NB4 (cell line): ENCODE measurements at regions not wholly inside any gene's neighbourhood (a gene's known extent, or its start where the extent isn't known, plus 50 kb on each side); places are given as distances from the start of the nearest gene placed in this dataset.
"Not testable (repeated sequence)": the region's sequence is repeated elsewhere in the genome, so short reads cannot be mapped to it uniquely, and the experiment has no call there.

Experiments used
- DNase-seq: peaks from one replicate; pipeline ENCODE4 v3.0.0; 2010; ENCODE audit warnings: low read depth
- H3K4me3 ChIP-seq: one replicate; pipeline ENCODE4 v1.5.1; 2011; ENCODE audit warnings: mild to moderate bottlenecking, low read depth, low read length, moderate library complexity
- MYC ChIP-seq: IDR thresholded peaks from 2 replicates; pipeline ENCODE4 v1.6.1; 2011; ENCODE audit warnings: low read depth, low read length
- POLR2A ChIP-seq: IDR thresholded peaks from 2 replicates; pipeline ENCODE4 v1.6.1; 2011; ENCODE audit warnings: mild to moderate bottlenecking; ENCODE audit not compliant: insufficient read length; ENCODE audit errors: extremely low read depth
- TF ChIP-seq, protein P1 (sequence below): IDR thresholded peaks from 2 replicates; pipeline ENCODE4 v1.6.1; 2011; ENCODE audit warnings: low read depth, low read length
- TF ChIP-seq, protein P2 (sequence below): IDR thresholded peaks from one replicate; pipeline ENCODE4 v1.5.1; 2012; ENCODE audit warnings: low read depth, low read length

- no peak for DNase-seq
- no peak overlapping the region for H3K4me3 ChIP-seq
- TF ChIP-seq, protein P1, sequence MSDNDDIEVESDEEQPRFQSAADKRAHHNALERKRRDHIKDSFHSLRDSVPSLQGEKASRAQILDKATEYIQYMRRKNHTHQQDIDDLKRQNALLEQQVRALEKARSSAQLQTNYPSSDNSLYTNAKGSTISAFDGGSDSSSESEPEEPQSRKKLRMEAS = no peak
- TF ChIP-seq POLR2A = no peak
- TF ChIP-seq, protein P2, sequence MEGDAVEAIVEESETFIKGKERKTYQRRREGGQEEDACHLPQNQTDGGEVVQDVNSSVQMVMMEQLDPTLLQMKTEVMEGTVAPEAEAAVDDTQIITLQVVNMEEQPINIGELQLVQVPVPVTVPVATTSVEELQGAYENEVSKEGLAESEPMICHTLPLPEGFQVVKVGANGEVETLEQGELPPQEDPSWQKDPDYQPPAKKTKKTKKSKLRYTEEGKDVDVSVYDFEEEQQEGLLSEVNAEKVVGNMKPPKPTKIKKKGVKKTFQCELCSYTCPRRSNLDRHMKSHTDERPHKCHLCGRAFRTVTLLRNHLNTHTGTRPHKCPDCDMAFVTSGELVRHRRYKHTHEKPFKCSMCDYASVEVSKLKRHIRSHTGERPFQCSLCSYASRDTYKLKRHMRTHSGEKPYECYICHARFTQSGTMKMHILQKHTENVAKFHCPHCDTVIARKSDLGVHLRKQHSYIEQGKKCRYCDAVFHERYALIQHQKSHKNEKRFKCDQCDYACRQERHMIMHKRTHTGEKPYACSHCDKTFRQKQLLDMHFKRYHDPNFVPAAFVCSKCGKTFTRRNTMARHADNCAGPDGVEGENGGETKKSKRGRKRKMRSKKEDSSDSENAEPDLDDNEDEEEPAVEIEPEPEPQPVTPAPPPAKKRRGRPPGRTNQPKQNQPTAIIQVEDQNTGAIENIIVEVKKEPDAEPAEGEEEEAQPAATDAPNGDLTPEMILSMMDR = no peak
- TF ChIP-seq MYC = no peak
Observed at GRCh38 chr12:66823857-66824570, 145.1 kb upstream of the GRIP1 start.

- DNase-seq, H3K4me3 ChIP-seq: not testable (repeated sequence)
Observed at GRCh38 chr12:66825921-66826320, 147.0 kb upstream of the GRIP1 start.

DNA sequence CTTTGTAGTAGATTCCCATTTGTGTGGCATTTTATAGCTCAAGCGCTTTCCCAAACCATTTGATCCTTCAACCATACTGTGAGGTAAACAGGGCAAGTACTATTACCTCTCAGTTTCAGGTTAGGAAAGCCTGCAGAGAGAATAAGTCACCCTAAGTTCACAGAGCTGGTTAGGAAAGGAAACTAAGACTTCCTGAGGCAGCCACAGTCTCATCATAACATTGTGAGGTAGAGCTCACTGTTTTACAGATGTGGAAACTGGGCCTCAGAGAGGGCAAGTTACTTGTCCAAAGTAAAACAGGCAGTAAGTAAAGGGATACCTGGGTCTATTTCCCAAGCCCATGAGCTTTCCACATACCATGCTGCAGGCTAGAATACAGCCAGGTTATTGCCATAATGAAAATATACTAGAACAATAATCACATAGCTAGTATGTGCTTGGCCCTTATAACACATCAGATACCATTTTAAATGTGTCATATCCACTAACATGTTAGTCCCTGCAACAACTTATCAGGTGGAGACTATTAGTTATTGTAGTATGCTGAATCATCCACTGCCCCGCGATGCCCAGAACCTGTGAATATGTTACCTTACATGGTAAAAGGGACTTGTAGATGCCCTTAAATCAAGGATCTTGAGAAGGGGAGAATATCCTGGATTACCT, 150.9 kb upstream of the GRIP1 start:
- no peak overlapping the region for H3K4me3 ChIP-seq
- TF ChIP-seq, protein P2 = no peak
- TF ChIP-seq, protein P1 = no peak
- DNase-seq = no peak

DNA sequence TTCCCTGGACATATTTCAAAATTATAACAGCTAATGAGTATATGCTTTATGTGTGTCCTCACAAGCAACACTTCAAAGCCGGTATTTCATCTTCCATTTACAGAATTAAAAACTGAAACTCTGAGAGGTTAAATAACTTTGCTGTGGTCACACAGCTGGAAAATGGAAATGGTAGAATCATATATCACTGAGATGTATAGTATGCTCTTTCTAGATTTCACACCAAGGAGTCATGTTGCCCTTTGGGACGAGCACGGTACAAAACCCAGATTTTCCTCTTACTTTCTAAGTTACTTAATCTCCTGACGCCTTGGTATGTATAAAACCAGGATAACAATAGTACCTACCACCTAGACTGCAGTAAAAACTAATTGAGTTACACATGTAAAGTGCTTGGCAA, 152.6 kb upstream of the GRIP1 start:
- H3K4me3 ChIP-seq = no peak overlapping the region

GRCh38 chr12:66832997-66833396, 154.1 kb upstream of the GRIP1 start:
- no peak for DNase-seq
- TF ChIP-seq MYC = no peak
- TF ChIP-seq POLR2A = no peak
- TF ChIP-seq, protein P2 = no peak
- TF ChIP-seq, protein P1 = no peak
- H3K4me3 ChIP-seq = no peak overlapping the region

More for the DNA sequence above, 152.6 kb upstream of the GRIP1 start:
- no peak for DNase-seq
- TF ChIP-seq MYC (no peak), POLR2A (no peak)
- TF ChIP-seq, protein P1 = no peak
- TF ChIP-seq, protein P2 = no peak

DNA sequence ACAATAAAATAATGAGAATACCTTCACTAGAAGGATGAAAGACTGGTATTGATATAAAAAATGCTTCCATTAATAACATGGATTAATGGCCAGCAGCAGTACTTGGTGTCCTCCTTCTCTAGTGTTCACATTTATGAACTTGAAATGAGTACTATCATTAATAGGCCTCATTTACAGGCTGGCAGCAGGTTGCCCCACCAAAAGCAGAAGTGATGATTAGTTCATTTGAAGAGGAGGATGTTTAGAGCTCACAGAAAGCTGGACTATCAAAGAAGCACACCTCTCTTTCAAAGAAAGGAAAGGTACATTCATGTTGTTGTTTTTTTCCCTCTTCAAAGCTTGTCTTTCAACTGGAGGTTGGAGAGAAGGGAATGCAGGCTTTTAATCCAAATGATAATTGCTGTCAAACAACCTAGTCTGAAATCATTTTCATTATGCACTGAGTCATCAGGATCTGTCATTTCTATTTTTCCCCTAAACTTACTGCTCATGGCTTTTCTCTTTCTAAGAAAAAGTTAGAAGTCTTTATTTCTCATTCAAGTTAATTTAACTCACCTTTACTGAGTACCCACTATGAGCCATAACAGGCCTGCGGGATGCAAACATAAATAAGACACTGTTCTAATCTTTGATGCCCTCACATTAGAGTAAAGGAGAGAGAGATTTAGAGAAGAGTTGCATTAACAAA, 157.9 kb upstream of the GRIP1 start:
- TF ChIP-seq MYC (no peak), POLR2A (no peak)
- TF ChIP-seq, protein P2 = no peak
- TF ChIP-seq, protein P1 = no peak
- H3K4me3 ChIP-seq = no peak overlapping the region
- DNase-seq = no peak
